ENCODE measurements at regions not wholly inside any gene's neighbourhood (a gene's known extent, or its start where the extent isn't known, plus 50 kb on each side); places are given as distances from the start of the nearest gene placed in this dataset.
"Not testable (repeated sequence)": the region's sequence is repeated elsewhere in the genome, so short reads cannot be mapped to it uniquely, and the experiment has no call there.

DNA sequence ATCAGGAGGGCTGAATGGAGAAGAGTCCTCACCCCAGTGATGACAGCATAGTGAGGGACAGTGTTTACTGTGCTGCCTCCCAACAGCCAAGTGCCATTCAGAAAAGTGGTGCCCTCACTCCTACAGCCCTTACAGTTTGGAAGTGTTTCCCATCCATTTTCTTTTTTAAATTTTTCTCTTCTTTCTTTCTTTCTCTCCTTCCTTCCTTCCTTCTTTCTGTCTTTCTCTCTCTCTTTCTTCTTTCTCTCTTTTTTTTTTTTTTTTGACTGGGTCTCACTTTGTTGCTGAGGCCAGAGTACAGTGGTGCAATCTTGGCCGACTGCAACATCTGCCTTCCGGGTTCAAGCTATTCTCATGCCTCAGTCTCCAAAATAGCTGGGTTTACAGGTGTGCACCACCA is 755.3 kb downstream of the UQCRFS1 start:
- no peak for DNase-seq

- no peak for DNase-seq
Observed at GRCh38 chr19:28456708-28457320, 756.1 kb downstream of the UQCRFS1 start.

DNA sequence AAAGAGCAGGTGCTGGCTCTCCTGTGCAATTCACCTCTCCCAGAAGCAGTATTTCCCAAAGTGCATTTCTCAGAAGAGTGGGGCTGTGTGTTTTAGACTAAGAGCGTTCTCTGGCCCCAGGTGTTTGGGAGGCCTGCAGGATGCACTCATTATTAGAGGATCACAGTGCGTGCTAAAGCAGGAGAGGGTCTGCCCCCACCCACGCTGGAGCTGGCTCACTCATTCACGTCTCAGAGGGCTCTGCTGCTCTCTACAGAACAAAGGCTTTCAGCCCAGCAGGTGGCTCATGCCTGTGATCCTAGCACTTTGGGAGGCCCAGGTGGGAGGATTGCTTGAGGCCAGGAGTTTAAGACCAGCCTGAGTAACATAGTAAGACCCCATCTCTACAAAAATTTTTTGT is 756.7 kb downstream of the UQCRFS1 start:
- DNase-seq = no peak

DNA sequence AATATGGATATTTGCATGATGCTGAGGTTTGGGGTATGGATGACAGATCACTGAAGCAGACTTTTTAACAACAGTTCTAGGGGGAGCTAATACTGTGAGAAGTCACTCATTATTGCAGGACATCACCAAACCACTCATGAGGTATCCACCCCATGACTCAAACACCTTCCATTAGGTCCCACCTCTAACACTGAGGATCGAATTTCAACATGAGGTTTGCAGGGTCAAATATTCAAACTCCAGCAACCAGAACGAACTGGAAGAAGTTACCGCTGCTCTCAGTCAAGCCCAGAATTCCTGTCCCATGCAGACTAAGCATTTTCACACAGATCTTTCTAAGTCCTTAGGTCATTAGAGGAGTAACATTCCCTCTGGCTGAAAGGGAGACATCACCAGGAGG is 758.9 kb downstream of the UQCRFS1 start:
- DNase-seq = no peak

- no peak for DNase-seq
Observed at GRCh38 chr19:28453420-28453819, 759.5 kb downstream of the UQCRFS1 start.

GRCh38 chr19:28449803-28450202 is 763.1 kb downstream of the UQCRFS1 start:
- no peak for DNase-seq

DNA sequence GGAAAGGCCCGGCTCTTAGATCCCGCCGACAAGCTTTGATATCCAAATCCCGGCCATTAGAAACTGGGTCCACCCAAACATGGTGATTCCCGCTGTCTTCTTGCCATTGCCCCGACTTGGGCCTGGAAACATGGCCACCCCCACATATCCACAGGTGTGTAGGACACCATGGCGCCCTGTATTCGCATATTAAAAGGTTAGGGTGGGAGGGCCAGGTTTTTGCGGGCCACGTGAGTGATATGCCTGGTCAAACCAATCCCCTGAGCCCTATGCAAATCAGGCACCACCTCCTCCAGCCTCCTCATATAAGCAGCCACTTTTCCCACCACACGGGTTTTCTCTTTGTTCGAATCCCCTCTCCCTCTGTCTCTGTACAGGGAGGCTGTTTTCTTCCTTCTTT is 766.4 kb downstream of the UQCRFS1 start:
- DNase-seq = no peak

DNA sequence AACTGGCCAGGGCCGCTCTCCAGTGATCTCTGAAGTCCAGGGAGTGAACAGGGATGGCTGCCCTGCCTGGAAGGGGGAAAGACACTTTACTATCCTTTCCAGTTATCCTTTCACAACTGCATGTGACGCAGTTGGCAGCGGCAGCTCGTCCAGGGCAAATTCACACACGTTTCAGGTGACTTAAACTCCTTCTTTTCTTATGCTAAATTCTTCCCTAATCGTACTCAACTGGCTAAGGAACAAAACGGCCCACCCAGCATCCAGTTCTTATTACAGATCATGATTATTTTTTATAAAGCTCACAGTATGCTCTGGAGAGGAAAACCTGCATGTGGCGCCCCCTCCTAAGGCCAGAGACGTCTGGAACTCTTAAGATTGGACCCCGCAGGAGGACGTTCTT is 767.1 kb downstream of the UQCRFS1 start:
- DNase-seq = no peak

DNA sequence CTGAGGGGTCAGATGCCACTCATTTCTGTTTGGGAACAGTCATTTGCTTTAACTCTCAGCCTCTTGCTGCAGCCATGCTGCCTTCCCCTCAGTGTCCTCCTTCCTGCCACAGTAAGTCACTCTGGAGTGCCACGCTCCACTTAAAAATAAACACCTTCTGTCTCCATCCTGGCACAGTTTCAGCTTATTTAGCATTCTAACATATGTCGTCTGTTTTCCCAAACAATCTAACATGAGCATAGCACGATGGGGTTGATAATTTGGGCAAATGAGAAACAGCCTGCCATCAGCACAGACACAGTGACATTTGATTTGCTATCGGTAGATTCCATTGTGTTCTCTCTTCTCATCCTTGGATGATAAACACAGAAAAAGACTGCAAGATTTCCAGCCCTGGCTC is 768.6 kb downstream of the UQCRFS1 start:
- DNase-seq = no peak

DNA sequence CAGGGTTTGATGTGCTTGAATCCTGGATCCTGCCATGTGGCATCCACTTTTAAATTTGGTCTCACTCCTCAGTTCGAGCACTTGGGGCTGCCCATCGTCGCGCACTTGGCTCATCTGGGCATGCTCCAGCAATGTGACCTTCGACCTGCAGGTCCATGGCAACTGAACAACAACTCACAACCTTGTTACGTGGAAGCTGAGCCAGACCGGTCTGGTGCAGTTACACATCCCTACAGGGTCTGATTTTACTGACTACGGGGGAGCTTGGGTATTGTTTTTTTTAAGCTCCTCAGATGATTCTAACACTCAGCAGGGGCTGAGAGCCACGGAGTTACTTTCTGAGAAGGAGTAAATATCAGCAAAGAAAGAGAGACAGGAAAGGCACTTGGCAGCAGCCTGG is 769.6 kb downstream of the UQCRFS1 start:
- no peak for DNase-seq

GRCh38 chr19:28437390-28438346 is 775.3 kb downstream of the UQCRFS1 start:
- no peak for DNase-seq

DNA sequence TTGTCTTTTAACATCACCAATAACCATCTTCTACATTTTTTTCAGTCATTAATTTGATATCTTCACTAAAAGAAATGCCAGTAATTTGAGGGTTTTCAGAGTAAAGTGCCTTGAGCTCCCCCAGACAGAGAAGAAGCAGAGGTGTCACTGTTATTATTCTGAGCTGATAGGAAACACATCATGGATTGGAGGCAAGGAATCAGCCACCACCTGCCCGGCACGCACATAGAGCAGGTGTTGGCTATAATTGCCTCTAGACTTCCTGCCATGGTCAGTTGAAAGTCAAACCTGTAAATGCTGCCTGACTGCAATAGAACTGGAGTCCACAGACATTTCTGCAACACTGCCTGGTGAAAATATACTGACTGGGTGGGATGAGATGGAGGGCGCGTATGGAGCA is 776.6 kb downstream of the UQCRFS1 start:
- no peak for DNase-seq

DNA sequence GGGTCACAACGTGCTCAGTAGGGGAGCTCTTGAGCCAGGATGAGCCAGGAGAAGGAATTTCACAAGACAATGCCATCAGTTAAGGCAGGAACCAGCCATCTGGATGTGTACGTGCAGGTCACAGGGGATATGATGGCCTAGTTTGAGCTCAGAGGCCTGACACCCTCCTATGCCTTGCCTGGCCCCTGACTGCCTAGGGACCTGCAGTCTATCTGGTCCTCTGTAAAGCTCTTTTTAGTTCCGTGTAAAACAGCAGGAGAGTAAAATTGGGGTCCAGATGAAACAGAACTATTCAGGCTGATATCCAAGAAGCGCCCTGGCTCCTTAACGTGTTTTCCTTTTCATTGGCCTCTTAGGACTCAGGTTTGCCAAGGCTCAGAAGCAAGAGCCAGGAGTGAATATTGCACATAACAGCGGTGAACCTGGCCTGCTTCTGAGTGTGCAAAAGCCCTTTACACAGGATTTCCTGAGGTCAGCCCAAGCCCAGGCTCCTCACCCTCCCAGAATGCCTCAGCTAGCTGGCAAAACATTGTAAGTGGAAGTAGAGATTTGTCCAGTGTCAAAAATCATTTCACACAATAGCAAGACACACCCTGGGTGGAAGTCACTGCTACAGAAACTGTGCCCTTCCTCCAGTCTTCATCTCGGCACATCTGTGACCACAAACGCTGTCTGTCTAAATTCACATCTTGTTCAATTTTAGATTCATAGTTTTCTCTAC is 777.2 kb downstream of the UQCRFS1 start:
- DNase-seq = no peak

DNA sequence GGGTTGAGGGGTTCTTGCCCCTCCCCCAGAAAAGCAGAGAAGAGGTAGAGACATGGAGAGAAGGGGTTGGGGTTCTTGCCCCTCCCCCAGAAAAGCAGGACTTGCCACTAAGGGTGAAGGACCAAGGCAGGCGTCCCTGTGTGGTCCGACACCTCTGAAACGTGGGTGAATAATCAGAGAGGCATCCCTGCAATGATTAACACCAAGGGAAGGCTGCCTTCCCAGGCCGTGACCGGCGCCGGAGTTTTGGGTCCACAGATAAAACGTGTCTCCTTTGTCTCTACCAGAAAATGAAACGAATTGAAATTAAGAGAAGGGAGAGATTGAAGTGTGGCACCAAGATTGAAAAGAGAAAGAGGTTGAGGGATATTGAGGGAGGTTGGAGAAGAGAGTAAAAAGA is 778.2 kb downstream of the UQCRFS1 start:
- not testable (repeated sequence) for DNase-seq

DNA sequence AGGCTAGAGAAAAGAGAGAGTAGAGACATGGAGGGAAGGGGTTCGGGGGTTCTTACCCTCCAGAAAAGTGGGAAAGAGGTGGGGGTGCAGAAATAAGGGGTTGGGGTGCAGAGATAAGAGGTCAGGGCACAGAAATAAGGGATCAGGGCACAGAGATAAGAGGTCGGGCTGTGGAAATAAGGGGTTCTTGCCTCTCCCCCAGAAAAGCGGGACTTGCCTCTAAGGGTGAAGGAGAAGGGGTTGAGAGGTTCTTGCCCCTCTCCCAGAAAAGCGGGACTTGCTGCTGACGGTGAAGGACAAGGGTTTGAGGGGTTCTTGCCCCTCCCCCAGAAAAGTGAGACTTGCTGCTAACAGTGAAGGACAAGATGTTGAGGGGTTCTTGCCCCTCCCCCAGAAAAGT is 778.6 kb downstream of the UQCRFS1 start:
- not testable (repeated sequence) for DNase-seq

DNA sequence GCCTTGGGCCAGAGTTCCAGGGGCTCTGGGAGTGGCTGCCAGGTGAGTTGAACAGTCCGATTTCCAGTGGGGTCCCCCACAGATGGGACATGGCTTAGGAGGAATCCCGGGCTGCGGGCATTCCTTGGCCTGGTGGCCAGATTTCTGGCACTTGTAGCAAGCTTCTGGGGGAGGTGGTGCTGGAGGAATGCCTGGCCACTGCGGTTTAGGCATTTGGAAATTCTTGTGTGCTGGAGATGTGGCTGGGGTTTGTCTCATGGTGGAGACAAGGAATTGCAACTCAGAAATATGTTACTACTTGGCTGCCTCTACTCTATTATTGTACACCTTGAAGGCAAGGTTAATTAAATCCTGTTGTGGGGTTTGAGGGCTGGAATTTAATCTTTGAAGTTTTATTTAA is 779.8 kb downstream of the UQCRFS1 start:
- not testable (repeated sequence) for DNase-seq

GRCh38 chr19:28430214-28430613 is 782.7 kb downstream of the UQCRFS1 start:
- no peak for DNase-seq

DNA sequence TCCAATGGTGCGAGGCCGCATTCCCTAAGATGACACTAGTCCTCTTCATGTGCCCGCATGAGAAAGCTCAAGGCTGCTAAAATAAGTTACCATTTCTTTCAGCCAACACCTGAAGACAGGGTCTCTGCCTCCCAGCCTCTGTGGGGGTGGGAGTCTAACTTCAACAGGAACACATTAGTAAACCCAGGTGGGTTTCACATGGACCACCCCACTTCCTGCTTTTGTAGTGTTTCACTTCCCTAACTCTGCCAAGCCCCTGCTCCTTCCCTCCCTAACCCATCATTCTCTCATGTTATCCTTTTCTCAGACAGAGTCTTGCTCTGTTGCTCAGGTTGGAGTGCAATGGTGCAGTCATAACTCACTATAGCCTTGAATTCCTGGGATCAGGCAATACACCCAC is 783.6 kb downstream of the UQCRFS1 start:
- no peak for DNase-seq

DNA sequence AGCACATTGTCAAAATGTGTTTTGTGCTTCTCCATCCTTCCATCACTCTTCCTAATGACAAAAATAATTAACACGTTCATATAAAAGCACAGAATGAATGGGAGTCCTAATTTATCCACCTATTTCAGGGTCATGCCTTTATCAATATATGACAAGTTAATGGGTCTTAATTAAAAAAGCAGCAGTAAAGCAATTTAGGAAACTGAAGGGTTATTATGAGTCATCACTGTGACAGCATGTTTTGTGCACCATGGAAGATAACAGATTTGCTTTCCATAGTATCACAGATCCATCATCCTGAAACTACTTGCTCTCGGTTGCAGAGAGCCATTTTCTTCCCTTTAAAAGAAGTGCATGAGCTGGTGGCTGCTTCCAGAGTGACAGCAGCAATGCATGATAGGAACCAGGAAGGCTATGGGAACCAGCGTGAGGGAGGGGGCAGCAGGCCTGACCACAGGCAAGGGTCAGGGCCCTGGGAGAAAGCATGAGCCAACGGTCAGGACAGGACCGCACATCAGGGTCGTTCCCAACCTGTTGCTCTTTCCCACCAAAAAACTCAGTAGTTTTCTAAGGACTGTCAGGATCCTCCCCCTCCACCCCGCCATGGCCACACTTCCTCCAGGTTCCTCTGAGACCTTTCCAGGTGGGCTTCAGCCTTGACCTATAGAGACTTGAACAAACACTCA is 784.1 kb downstream of the UQCRFS1 start:
- no peak for DNase-seq

DNA sequence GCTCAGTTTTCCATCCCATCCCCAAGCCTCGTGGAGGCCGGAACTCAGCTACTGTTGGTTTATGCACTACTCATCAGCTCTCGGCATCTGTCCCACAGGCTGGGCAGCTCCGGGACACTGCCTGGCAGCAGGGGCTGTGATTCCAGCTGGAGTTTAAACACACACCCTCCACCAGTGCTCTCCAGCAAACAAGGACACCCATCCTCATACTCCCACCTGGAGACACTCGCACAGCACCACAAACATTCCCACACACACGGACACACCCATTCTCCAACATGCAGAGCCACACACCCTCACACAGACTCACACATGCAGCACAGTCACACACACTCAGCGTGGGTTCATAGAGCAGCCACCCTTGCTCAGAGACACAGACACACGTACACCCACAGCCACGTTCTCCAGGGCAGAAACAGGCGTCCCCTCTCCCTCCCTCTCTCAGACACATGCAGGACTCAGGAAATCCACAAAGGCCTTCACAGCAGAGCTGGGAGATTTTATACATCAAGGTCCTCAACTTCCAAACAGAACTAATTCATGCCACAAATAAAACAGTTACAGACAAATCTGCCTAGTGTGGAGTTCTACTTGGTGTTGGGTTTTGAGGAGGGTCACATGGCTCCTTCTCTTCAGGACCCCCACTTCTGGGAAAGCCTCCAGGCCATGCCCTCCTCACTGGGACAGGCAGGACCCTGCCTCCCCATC is 785.4 kb downstream of the UQCRFS1 start:
- DNase-seq = no peak

DNA sequence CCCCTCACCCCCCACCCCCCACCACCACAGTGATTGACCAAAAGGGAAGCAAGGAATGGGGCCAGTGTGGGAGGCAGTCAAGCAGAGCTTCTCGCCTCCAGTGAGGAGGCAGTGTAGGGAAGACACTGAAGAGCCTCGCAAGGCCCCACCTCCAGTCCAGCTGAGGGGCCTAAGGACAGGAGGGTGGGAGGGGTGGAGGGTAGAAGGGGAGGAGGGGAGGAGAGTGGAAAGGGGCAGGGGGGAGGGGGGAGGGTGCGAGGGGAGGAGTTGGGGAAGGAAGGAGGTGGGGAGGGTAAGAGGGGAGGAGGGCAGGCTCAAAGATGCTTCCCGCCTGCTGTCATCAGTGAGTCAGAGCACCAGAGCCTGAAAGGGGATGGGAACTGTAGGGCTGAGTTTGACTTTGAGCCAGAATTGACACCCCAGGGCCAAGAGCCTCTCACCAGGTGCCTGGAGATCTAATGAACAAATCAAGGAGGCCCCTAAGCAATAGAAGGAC is 786.2 kb downstream of the UQCRFS1 start:
- DNase-seq = no peak

DNA sequence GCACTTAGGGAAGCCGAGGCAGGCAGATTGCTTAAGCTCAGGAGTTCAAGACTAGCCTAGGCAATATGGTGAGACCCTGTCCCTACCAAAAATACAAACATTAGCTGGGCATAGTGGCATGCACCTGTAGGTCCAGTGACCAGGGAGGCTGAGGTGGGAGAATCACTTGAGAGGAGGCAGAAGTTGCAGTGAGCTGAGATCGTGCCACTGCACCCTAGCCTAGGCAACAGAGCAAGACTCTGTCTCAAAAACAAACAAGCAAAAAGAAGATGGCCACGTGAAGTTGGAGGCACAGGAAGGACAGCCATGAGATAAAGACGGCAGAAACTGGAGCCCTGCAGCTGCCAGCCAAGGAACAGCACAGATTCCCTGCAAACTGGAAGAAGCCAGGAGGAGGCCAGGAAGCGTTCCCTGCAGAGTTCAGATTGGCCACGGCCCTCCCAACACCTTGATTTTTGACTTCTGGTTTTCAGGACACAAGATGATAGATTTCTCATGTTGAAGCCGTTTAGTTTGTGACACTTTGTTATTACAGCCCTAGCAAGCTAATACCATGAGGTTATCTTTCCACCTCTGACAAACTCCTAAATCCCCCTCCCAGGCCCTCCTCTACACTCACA is 786.7 kb downstream of the UQCRFS1 start:
- no peak for DNase-seq
